Neural progenitor cell (in vitro differentiated cells): ENCODE measurements at regions not wholly inside any gene's neighbourhood (a gene's known extent, or its start where the extent isn't known, plus 50 kb on each side); places are given as distances from the start of the nearest gene placed in this dataset.
A peak's percentile ranks its signal among the peaks of the same experiment; 100 is the strongest.

Source experiments
- DNase-seq: peaks from one replicate; pipeline ENCODE4 v3.0.0-alpha.2; 2016; ENCODE audit warnings: low spot score
- H2AFZ ChIP-seq: fragments of 200-600 bp; sonication (generic); replicated peaks from 2 replicates; pipeline ENCODE4 v1.6.1; 2016; ENCODE audit warnings: antibody characterized with exemption
- H3F3A ChIP-seq: fragments of 200-600 bp; sonication (generic); 2 replicates; pipeline ENCODE4 v1.6.1; 2016; ENCODE audit warnings: antibody characterized with exemption, low read depth
- H3K27ac ChIP-seq: fragments of 200-600 bp; sonication (generic); 2 replicates; pipeline ENCODE4 v1.5.1; 2016; ENCODE audit warnings: mild to moderate bottlenecking
- H3K27me3 ChIP-seq: fragments of 200-600 bp; sonication (generic); 2 replicates; pipeline ENCODE4 v1.6.1; 2016; ENCODE audit warnings: mild to moderate bottlenecking, moderate library complexity
- H3K36me3 ChIP-seq: fragments of 200-600 bp; sonication (generic); 2 replicates; pipeline ENCODE4 v1.5.1; 2016
- H3K4me1 ChIP-seq: fragments of 200-600 bp; sonication (generic); 2 replicates; pipeline ENCODE4 v1.6.1; 2016; ENCODE audit warnings: mixed run types
- H3K4me2 ChIP-seq: fragments of 200-600 bp; sonication (generic); 2 replicates; pipeline ENCODE4 v1.6.1; 2016
- H3K4me3 ChIP-seq: fragments of 200-600 bp; sonication (generic); 2 replicates; pipeline ENCODE4 v1.5.1; 2016
- H3K79me2 ChIP-seq: fragments of 200-600 bp; sonication (generic); 2 replicates; pipeline ENCODE4 v1.6.1; 2016; ENCODE audit warnings: low read depth
- H3K9ac ChIP-seq: fragments of 200-600 bp; sonication (generic); 2 replicates; pipeline ENCODE4 v1.6.1; 2016
- H3K9me3 ChIP-seq: fragments of 200-600 bp; sonication (generic); 2 replicates; pipeline ENCODE4 v1.5.1; 2016; ENCODE audit warnings: low read depth
- H4K20me1 ChIP-seq: fragments of 200-600 bp; sonication (generic); 2 replicates; pipeline ENCODE4 v1.6.1; 2016; ENCODE audit warnings: low read depth
- H3K27ac Mint-ChIP-seq: 3 replicates; pipeline ENCODE4 v1.8.0; 2021; ENCODE audit warnings: mixed read lengths
- H3K27me3 Mint-ChIP-seq: 2 replicates; pipeline ENCODE4 v1.8.0; 2022; ENCODE audit warnings: low read depth, mild to moderate bottlenecking, inconsistent platforms, moderate library complexity, mixed read lengths; ENCODE audit not compliant: insufficient read depth
- H3K36me3 Mint-ChIP-seq: 3 replicates; pipeline ENCODE4 v1.8.0; 2021; ENCODE audit warnings: mixed read lengths
- H3K4me1 Mint-ChIP-seq: 3 replicates; pipeline ENCODE4 v1.8.0; 2021; ENCODE audit warnings: mixed read lengths
- H3K4me3 Mint-ChIP-seq: 3 replicates; pipeline ENCODE4 v1.8.0; 2021; ENCODE audit warnings: mild to moderate bottlenecking, moderate library complexity, mixed read lengths
- H3K9me3 Mint-ChIP-seq: 3 replicates; pipeline ENCODE4 v1.8.0; 2020; ENCODE audit warnings: mixed read lengths
- CTCF ChIP-seq: fragments of 200-600 bp; sonication (generic); IDR thresholded peaks from 2 replicates; pipeline ENCODE4 v1.5.1; 2017; ENCODE audit warnings: antibody characterized with exemption, mild to moderate bottlenecking
- EZH2 ChIP-seq: fragments of 200-600 bp; sonication (generic); IDR thresholded peaks from 2 replicates; pipeline ENCODE4 v1.6.1; 2017; ENCODE audit warnings: antibody characterized with exemption, mild to moderate bottlenecking, moderate library complexity
- EZH2phosphoT487 ChIP-seq: fragments of 200-600 bp; sonication (generic); IDR thresholded peaks from 2 replicates; pipeline ENCODE4 v1.6.1; 2017; ENCODE audit warnings: antibody characterized with exemption

GRCh38 chr12:105823810-105824209, 314.9 kb downstream of the NUAK1 start:
- Histone ChIP-seq H2AFZ (no peak overlapping the region), H3K27ac (no peak overlapping the region), H3F3A (no peaks in the 10 kb centered on the region), H4K20me1 (no peaks in the 10 kb centered on the region), H3K27me3 (no peaks in the 10 kb centered on the region), H3K79me2 (no peaks in the 10 kb centered on the region), H3K4me1 (peaks cover 17% of the 10 kb centered on the region), H3K9me3 (no peaks in the 10 kb centered on the region), H3K9ac (no peak overlapping the region), H3K4me2 (no peak overlapping the region), H3K36me3 (no peaks in the 10 kb centered on the region), H3K4me3 (no peak overlapping the region)
- Mint-ChIP-seq H3K4me3 (no peak overlapping the region), H3K4me1 (peaks cover 28% of the 10 kb centered on the region), H3K9me3 (peaks cover 12% of the 10 kb centered on the region), H3K27ac (no peak overlapping the region), H3K36me3 (peaks cover 2% of the 10 kb centered on the region), H3K27me3 (peaks cover under 1% of the 10 kb centered on the region)
- no peak for DNase-seq
- TF ChIP-seq CTCF (no peak), EZH2phosphoT487 (no peak), EZH2 (no peak)

DNA sequence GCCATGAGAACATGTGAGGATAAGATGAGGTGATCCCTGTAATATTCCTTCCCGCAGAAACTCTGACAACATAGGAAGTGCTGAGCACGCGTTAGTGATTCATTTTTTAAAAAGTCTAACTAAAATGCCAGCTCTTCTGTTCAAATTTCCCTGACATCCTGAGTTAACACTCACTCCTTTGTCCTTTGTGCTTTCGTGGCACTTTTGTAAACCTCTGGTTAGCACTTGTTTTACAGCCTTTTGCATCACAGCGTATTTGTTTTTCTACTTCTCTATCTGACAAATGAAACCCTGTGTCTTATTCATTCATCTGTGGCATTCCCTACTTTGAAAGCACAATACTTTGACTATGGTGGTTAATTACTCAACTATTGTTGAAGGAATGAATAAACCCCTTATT, 313.6 kb downstream of the NUAK1 start:
- Histone ChIP-seq H3K4me3 (no peak overlapping the region), H3F3A (no peaks in the 10 kb centered on the region), H3K9ac (no peak overlapping the region), H3K9me3 (no peaks in the 10 kb centered on the region), H3K79me2 (no peaks in the 10 kb centered on the region), H3K27ac (no peak overlapping the region), H4K20me1 (no peaks in the 10 kb centered on the region), H3K36me3 (no peaks in the 10 kb centered on the region), H2AFZ (no peak overlapping the region), H3K27me3 (no peaks in the 10 kb centered on the region), H3K4me2 (no peak overlapping the region), H3K4me1 (peaks cover 17% of the 10 kb centered on the region)
- H3K27ac Mint-ChIP-seq = no peak overlapping the region
- H3K4me1 Mint-ChIP-seq = peaks cover 22% of the 10 kb centered on the region
- H3K4me3 Mint-ChIP-seq = no peak overlapping the region
- H3K27me3 Mint-ChIP-seq = no peaks in the 10 kb centered on the region
- DNase-seq = no peak
- H3K9me3 Mint-ChIP-seq = peaks cover 12% of the 10 kb centered on the region
- no peak for TF ChIP-seq EZH2phosphoT487
- no peak for TF ChIP-seq CTCF
- no peak for TF ChIP-seq EZH2
- peaks cover 2% of the 10 kb centered on the region for H3K36me3 Mint-ChIP-seq

DNA sequence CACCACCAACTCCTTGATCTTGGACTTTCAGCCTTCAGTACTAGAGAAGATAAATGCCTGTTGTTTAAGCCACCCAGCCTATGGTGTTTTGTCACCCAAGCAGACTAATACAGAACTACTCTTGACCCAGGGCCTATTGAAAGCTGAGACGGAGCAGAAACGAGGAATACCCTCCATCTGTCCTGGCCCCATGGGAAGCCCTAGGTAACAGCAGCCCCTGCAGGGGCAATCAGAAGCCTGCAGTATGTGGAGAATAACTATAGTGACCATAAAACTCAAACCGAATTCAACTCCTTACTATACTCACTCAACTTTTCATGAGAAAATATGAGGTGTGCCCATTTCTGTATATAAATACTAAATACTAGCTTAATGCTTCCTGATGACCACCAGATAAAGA, 307.4 kb downstream of the NUAK1 start:
- no peaks in the 10 kb centered on the region for H3K27me3 ChIP-seq
- H3K9me3 Mint-ChIP-seq = peaks cover 4% of the 10 kb centered on the region
- H3K9me3 ChIP-seq = no peaks in the 10 kb centered on the region
- H3K79me2 ChIP-seq = no peaks in the 10 kb centered on the region
- no peaks in the 10 kb centered on the region for H3K36me3 Mint-ChIP-seq
- no peak overlapping the region for H2AFZ ChIP-seq
- no peaks in the 10 kb centered on the region for H3K36me3 ChIP-seq
- H3K4me2 ChIP-seq = no peak overlapping the region
- TF ChIP-seq EZH2 = no peak
- peak; percentile 45 for TF ChIP-seq CTCF
- H3K9ac ChIP-seq = no peak overlapping the region
- H3K4me1 Mint-ChIP-seq = peaks cover 3% of the 10 kb centered on the region
- peak; percentile 32 for DNase-seq
- H4K20me1 ChIP-seq = no peaks in the 10 kb centered on the region
- no peaks in the 10 kb centered on the region for H3K27me3 Mint-ChIP-seq
- H3K4me3 Mint-ChIP-seq = no peak overlapping the region
- no peak overlapping the region for H3K4me3 ChIP-seq
- H3K4me1 ChIP-seq = no peaks in the 10 kb centered on the region
- H3F3A ChIP-seq = no peaks in the 10 kb centered on the region
- H3K27ac ChIP-seq = no peak overlapping the region
- H3K27ac Mint-ChIP-seq = peak overlapping the region; percentile 24

DNA sequence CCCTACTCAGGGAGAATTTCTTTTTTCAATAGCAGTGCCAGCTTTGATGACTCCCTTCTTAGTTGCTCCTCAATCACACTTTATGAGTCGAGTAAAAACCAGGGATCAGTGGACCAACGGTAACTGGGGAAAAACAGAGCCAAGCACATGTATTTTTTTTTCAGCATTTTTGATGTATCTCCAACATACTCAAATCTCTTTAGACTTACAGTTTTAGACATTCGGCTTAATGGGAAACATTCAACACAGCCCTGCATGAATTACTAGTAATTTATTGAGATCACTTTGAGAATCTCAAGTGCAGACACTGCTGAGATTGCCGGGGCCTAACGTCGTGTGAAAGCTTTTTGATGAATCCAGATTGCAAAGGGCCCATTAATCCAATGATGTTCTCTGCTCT, 306.7 kb downstream of the NUAK1 start:
- peaks cover 3% of the 10 kb centered on the region for H3K4me1 Mint-ChIP-seq
- Histone ChIP-seq H3K36me3 (no peaks in the 10 kb centered on the region), H3K4me2 (no peak overlapping the region), H3K27me3 (no peaks in the 10 kb centered on the region), H3K9ac (no peak overlapping the region), H3K4me3 (no peak overlapping the region), H3K4me1 (no peaks in the 10 kb centered on the region), H3K9me3 (no peaks in the 10 kb centered on the region), H3K27ac (no peak overlapping the region), H4K20me1 (no peaks in the 10 kb centered on the region), H3F3A (no peaks in the 10 kb centered on the region), H3K79me2 (no peaks in the 10 kb centered on the region), H2AFZ (no peak overlapping the region)
- no peaks in the 10 kb centered on the region for H3K36me3 Mint-ChIP-seq
- H3K27ac Mint-ChIP-seq = no peak overlapping the region
- no peak for DNase-seq
- TF ChIP-seq EZH2 = no peak
- no peak for TF ChIP-seq CTCF
- no peak for TF ChIP-seq EZH2phosphoT487
- no peak overlapping the region for H3K4me3 Mint-ChIP-seq
- no peaks in the 10 kb centered on the region for H3K27me3 Mint-ChIP-seq
- H3K9me3 Mint-ChIP-seq = peaks cover 2% of the 10 kb centered on the region
